ENCODE measurements at regions not wholly inside any gene's neighbourhood (a gene's known extent, or its start where the extent isn't known, plus 50 kb on each side); places are given as distances from the start of the nearest gene placed in this dataset.
A peak's percentile ranks its signal among the peaks of the same experiment; 100 is the strongest.
"Not testable (repeated sequence)": the region's sequence is repeated elsewhere in the genome, so short reads cannot be mapped to it uniquely, and the experiment has no call there.

DNA sequence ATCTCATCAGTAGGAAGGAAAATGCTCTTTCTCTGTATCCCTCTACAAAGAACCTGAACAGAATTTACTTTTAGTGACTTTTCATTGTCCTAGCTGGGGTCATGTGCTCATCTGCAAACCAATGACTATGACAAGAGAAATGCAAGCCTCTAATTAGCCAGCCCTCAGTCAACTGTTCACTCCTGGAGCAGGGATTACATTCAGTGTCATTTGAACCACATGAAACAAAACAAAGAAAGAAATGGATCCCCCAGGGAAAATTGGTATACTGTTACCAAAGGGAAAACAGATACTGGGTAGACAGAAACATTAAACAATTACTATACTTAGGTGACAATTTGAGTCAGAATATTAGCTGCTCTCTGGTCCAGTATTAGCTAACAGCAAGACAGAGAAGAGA is 173.6 kb downstream of the RCHY1 start:
- intact Hi-C loops (cut with DNase I; ENCODE audit: low total_unique reads) = no loop called here
- Histone ChIP-seq H3K9me3 (no peaks in the 10 kb centered on the region), H3K4me1 (peaks cover 0 to 44% (median 7%) of the 10 kb centered on the region in 4 donors), H3K27me3 (no peaks in the 10 kb centered on the region), H3K36me3 (no peaks in the 10 kb centered on the region), H3K4me3 (no peak overlapping the region), H3K27ac (no peak overlapping the region)
- TF ChIP-seq, protein P1, sequence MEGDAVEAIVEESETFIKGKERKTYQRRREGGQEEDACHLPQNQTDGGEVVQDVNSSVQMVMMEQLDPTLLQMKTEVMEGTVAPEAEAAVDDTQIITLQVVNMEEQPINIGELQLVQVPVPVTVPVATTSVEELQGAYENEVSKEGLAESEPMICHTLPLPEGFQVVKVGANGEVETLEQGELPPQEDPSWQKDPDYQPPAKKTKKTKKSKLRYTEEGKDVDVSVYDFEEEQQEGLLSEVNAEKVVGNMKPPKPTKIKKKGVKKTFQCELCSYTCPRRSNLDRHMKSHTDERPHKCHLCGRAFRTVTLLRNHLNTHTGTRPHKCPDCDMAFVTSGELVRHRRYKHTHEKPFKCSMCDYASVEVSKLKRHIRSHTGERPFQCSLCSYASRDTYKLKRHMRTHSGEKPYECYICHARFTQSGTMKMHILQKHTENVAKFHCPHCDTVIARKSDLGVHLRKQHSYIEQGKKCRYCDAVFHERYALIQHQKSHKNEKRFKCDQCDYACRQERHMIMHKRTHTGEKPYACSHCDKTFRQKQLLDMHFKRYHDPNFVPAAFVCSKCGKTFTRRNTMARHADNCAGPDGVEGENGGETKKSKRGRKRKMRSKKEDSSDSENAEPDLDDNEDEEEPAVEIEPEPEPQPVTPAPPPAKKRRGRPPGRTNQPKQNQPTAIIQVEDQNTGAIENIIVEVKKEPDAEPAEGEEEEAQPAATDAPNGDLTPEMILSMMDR (IDR thresholded peaks at IDR 0.05) = no peak
- no peak for DNase-seq

DNA sequence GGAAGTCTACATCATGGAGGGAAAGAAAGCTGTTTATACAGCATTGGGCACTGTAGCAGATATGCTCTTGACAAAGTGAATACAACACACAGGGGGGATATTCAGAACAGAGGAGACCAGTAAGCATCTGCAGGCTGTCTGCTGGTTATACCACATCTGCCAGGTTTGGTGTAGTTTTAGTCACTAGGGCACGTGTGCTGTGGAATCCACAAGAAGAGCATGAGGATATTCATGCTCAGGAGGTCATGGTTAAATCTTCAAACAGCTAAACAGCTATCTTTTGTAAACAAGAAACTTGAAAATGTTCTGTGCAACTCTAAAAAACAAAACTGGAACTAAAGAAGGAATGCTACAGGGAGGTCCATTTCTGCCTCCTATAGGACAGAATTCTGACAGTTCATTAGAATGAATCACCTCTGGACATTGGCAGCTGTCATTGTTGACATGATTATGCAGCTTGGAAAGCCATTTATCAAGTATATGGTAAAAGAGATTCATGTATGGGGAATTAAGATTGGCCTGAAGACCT is 175.8 kb downstream of the RCHY1 start:
- Histone ChIP-seq H3K4me3 (no peak overlapping the region), H3K4me1 (peaks cover 0 to 22% (median 0%) of the 10 kb centered on the region in 4 donors), H3K27me3 (no peaks in the 10 kb centered on the region), H3K36me3 (no peaks in the 10 kb centered on the region), H3K9me3 (no peaks in the 10 kb centered on the region), H3K27ac (no peak overlapping the region)
- intact Hi-C loops (cut with DNase I; ENCODE audit: low total_unique reads) = no loop called here
- DNase-seq = no peak
- TF ChIP-seq, protein P1 (IDR thresholded peaks at IDR 0.05) = no peak

DNA sequence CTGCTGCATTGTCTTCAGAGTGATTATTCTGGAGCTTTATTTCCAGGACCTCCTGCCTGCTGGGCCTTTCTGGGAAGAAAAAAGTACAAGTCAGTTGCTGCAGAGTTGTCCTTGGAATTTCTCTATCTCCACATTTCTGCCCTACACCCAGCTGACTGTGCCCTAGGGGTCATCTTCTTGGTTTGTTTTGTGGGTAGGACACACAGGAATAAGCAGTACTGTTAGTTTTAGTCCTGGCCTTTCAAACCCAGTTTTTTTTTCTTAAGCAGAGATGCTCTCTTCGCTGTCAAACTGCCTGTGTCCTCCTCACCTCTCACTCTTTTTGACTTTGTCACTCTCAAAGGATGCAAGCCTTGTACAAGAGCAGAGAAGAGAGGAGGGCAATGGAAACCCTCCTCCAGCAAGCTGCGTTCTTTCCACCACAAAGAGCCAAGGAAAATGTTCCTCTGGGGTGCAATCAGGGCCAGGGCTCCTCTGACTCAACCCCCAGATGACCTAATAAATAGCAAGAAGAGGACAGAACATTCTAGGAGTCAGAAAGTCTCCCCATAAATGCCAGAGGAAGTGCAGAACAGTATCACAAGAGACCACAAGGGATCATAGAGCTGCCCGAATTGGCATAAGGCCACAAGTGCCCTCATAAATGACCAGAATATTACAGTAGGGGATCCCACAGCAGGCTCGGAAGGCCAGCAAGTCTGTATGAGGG is 186.2 kb downstream of the RCHY1 start:
- peak; percentile 58 to 88 for DNase-seq
- Histone ChIP-seq H3K36me3 (no peaks in the 10 kb centered on the region), H3K9me3 (peaks cover 0 to 7% (median 0%) of the 10 kb centered on the region in 3 donors), H3K27ac (peak overlapping the region; percentile 62 to 72), H3K4me1 (peaks cover 0 to 78% (median 34%) of the 10 kb centered on the region in 4 donors), H3K4me3 (no peak overlapping the region), H3K27me3 (no peaks in the 10 kb centered on the region)
- TF ChIP-seq, protein P1 (IDR thresholded peaks at IDR 0.05) = peak in 1 of 2 experiments; percentile 36
- intact Hi-C loops (cut with DNase I; ENCODE audit: low total_unique reads) = no loop called here

DNA sequence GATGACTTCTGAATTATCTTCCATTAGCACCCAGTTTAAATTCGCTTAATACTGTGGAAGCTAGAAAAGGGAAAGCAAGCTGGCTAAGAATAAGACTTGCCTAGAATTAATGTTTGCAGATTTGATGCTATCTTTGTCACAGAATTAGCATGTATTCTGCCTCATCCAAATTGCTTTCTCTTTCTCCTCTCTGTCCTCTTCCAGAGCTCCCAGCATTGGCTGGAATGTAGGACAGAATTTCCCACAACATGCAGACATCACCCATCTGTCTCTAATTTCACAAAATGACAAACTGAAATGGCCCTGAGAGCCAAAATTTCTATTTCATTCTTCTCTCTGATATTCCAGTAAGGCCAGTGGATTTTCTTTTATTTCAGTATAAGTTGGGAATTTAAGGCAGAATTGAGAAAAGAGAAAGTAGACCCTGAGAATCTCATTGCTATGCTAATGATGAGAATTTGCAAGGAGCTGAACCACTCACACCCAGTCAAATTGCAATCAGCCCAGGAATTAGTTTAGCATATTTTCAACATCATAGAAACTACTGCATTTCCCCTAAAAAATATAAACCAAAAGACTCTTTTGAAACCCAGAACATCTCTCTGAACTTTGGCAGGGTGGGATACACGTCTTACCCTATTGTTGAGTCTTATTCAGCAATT is 188.8 kb downstream of the RCHY1 start:
- peak overlapping the region; percentile 62 to 72 for H3K27ac ChIP-seq
- intact Hi-C loops (cut with DNase I; ENCODE audit: low total_unique reads) = no loop called here

DNA sequence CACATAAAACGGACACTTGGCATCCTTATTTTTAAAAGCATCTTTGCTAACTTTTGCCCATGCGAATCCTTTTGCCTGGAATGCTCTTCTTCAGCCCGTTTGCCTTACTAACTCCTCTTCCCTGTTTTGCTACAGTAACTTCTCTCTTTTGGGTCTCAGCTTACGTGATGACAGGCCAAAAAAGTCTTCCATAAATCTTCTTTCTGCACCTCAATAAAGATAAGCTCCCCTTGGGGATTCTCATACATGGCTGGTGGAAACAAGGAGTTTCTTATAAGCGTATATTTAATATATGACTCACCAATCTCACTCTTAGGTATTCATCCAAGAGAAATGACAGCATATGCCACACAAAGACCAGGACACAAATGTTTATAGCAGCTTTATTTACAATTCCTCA is 192.7 kb downstream of the RCHY1 start:
- Histone ChIP-seq H3K9me3 (no peaks in the 10 kb centered on the region), H3K4me3 (no peak overlapping the region), H3K36me3 (no peaks in the 10 kb centered on the region), H3K27me3 (no peaks in the 10 kb centered on the region), H3K4me1 (peaks cover 0 to 31% (median 6%) of the 10 kb centered on the region in 4 donors), H3K27ac (no peak overlapping the region)
- intact Hi-C loops (cut with DNase I; ENCODE audit: low total_unique reads) = no loop called here
- TF ChIP-seq, protein P1 (IDR thresholded peaks at IDR 0.05) = no peak
- DNase-seq = no peak

More for the DNA sequence above, 188.8 kb downstream of the RCHY1 start:
- no peak for DNase-seq
- no peaks in the 10 kb centered on the region for H3K27me3 ChIP-seq
- H3K4me1 ChIP-seq = peaks cover 0 to 71% (median 31%) of the 10 kb centered on the region in 4 donors
- no peaks in the 10 kb centered on the region for H3K36me3 ChIP-seq
- TF ChIP-seq, protein P1 (IDR thresholded peaks at IDR 0.05) = no peak
- H3K9me3 ChIP-seq = no peaks in the 10 kb centered on the region
- H3K4me3 ChIP-seq = no peak overlapping the region

DNA sequence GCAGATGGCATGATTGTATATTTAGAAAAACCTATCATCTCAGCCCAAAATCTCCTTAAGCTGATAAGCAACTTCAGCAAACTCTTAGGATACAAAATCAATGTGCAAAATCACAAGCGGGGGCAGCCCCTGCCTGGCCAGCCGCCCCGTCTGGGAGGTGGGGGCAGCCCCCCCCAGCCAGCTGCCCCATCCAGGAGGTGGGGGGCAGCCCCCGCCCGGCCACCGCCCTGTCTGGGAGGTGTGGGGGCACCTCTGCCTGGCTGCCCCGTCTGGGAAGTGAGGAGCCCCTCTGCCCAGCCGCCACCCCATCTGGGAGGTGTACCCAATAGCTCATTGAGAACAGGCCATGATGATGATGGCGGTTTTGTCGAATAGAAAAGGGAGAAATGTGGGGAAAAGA is 196.6 kb downstream of the RCHY1 start:
- H3K27ac ChIP-seq; H3K4me1 ChIP-seq; H3K4me3 ChIP-seq; intact Hi-C loops (cut with DNase I; ENCODE audit: low total_unique reads); H3K36me3 ChIP-seq; H3K27me3 ChIP-seq; DNase-seq: not testable (repeated sequence)
- H3K9me3 ChIP-seq = peaks cover 0 to 19% (median 0%) of the 10 kb centered on the region in 3 donors
